GM10248 (cell line): ENCODE measurements at regions not wholly inside any gene's neighbourhood (a gene's known extent, or its start where the extent isn't known, plus 50 kb on each side); places are given as distances from the start of the nearest gene placed in this dataset.
A peak's percentile ranks its signal among the peaks of the same experiment; 100 is the strongest.

Experiments
- CTCF ChIA-PET: fragments of 300-600 bp; sonication (Branson Sonifier 250); formaldehyde crosslinking; extraction: SDS; loops from one replicate; lab custom pipeline; 2021; ENCODE audit warnings: antibody characterized with exemption; lab: Yijun Ruan, JAX
- POLR2A ChIA-PET: fragments of 350-650 bp; sonication (Branson Sonifier 250); formaldehyde crosslinking; extraction: SDS; loops from one replicate; lab custom pipeline; 2020; ENCODE audit warnings: antibody characterized with exemption; lab: Yijun Ruan, JAX
- DNase-seq: peaks from one replicate; pipeline ENCODE4 v3.0.0; 2012; ENCODE audit errors: extremely low spot score
- CTCF ChIP-seq: IDR thresholded peaks from 2 replicates; pipeline ENCODE4 v1.5.1; 2012; ENCODE audit warnings: mild to moderate bottlenecking, low read depth; ENCODE audit errors: extremely low read depth, missing control alignments, control extremely low read depth

- DNase-seq: no peak
- POLR2A ChIA-PET: no interaction called here
- TF ChIP-seq CTCF: no peak
- CTCF ChIA-PET: interaction anchor here (1.6 to 3.1 kb wide), 4 partner anchors 10 to 104 kb away, joined by 3 to 10 read pairs (median 4); no protein-coding TSS in a partner anchor
Measured at GRCh38 chr12:85529896-85530295, 249.9 kb downstream of the ALX1 start.

GRCh38 chr12:85530456-85530855 is 250.4 kb downstream of the ALX1 start:
- ChIA-PET POLR2A (no interaction called here), CTCF (interaction anchor here (1.6 to 3.1 kb wide), 4 partner anchors 10 to 105 kb away, joined by 3 to 10 read pairs (median 4); no protein-coding TSS in a partner anchor)
- no peak for TF ChIP-seq CTCF
- no peak for DNase-seq

GRCh38 chr12:85531341-85531740 is 251.3 kb downstream of the ALX1 start:
- POLR2A ChIA-PET: no interaction called here
- DNase-seq: peak; percentile 50

GRCh38 chr12:85549640-85550039 is 269.6 kb downstream of the ALX1 start:
- no peak for TF ChIP-seq CTCF
- CTCF ChIA-PET: interaction anchor here (0.8 to 2.0 kb wide), 9 partner anchors 9 to 317 kb away, joined by 3 to 8 read pairs (median 4); no protein-coding TSS in a partner anchor
- POLR2A ChIA-PET: no interaction called here
- DNase-seq: no peak

More at GRCh38 chr12:85531341-85531740, 251.3 kb downstream of the ALX1 start:
- no peak for TF ChIP-seq CTCF
- CTCF ChIA-PET: interaction anchor here (1.7 to 3.1 kb wide), 2 partner anchors 9 to 106 kb away, joined by 3 to 10 read pairs; no protein-coding TSS in a partner anchor

- no peak for DNase-seq
- TF ChIP-seq CTCF: no peak
- POLR2A ChIA-PET: no interaction called here
- CTCF ChIA-PET: interaction anchor here (0.8 to 2.0 kb wide), 7 partner anchors 12 to 316 kb away, joined by 3 to 8 read pairs (median 3); no protein-coding TSS in a partner anchor
Measured at GRCh38 chr12:85550924-85551323, 270.9 kb downstream of the ALX1 start.

GRCh38 chr12:85552461-85552860 is 272.4 kb downstream of the ALX1 start:
- no peak for TF ChIP-seq CTCF
- POLR2A ChIA-PET: no interaction called here
- CTCF ChIA-PET: interaction anchor here (1.4 kb wide), 1 partner anchor 11 kb away, joined by 5 read pairs; no protein-coding TSS in a partner anchor
- no peak for DNase-seq

GRCh38 chr12:85557850-85558249 is 277.8 kb downstream of the ALX1 start:
- POLR2A ChIA-PET: no interaction called here

More at GRCh38 chr12:85557850-85558249, 277.8 kb downstream of the ALX1 start:
- TF ChIP-seq CTCF: no peak
- CTCF ChIA-PET: interaction anchor here (0.9 to 1.2 kb wide), 2 partner anchors 8 to 134 kb away, joined by 3 to 7 read pairs; no protein-coding TSS in a partner anchor
- no peak for DNase-seq
